Stimulated activated naive CD8-positive, alpha-beta T cell treated with anti-CD3 and anti-CD28 coated beads, Interleukin-15, amount 100 ng/mL, for 72 hours (primary cell): ENCODE measurements at regions not wholly inside any gene's neighbourhood (a gene's known extent, or its start where the extent isn't known, plus 50 kb on each side); places are given as distances from the start of the nearest gene placed in this dataset.

Experiments used
- ATAC-seq: fragments of 150-1000 bp; cut with Tn5 transposase; 2 replicates; pipeline ENCODE4 v1.10.0; 2021; ENCODE audit warnings: mild to moderate bottlenecking, moderate library complexity
- DNase-seq, 2 donors: peaks; one replicate each; pipeline ENCODE4 v3.0.0; 2021 to 2022
- H3K27ac Mint-ChIP-seq, 2 donors: one replicate each; pipeline ENCODE4 v1.8.0; 2022; ENCODE audit warnings: mild to moderate bottlenecking in 2 of 2, mixed read lengths in 2 of 2, moderate library complexity in 2 of 2
- H3K27me3 Mint-ChIP-seq: one replicate; pipeline ENCODE4 v1.8.0; 2022; ENCODE audit warnings: mixed read lengths
- H3K4me1 Mint-ChIP-seq: one replicate; pipeline ENCODE4 v1.8.0; 2022; ENCODE audit warnings: mild to moderate bottlenecking, mixed read lengths
- H3K4me3 Mint-ChIP-seq, 2 donors: one replicate each; pipeline ENCODE4 v1.8.0; 2022; ENCODE audit warnings: mild to moderate bottlenecking in 2 of 2, mixed read lengths in 2 of 2, moderate library complexity in 1 of 2
- H3K9me3 Mint-ChIP-seq, 2 donors: one replicate each; pipeline ENCODE4 v1.8.0; 2022; ENCODE audit warnings: mixed read lengths in 2 of 2

DNA sequence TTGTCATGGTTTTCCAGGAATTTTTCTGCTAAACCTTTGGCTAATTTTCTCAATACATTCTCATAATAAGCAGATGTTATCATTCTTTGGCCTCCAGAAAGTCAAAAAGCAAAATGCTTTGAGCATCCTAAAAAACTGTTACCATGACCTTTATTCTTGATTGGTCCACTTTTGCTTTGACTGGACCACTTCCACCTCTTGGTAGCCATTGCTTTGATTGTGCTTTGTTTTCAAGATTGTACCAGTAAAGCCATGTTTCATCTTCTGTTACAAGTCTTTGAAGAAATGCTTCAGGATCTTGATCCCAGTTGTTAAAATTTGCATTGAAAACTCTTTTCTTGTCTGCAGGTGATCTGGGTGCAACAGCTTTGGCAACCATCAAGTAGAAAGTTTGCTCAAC is 180.1 kb downstream of the DUSP6 start:
- Mint-ChIP-seq H3K4me1 (peaks cover 28% of the 10 kb centered on the region), H3K4me3 (no peak overlapping the region), H3K27ac (no peak overlapping the region), H3K27me3 (no peaks in the 10 kb centered on the region), H3K9me3 (peaks cover 0 to 4% of the 10 kb centered on the region in 2 donors)
- no peak for DNase-seq
- ATAC-seq: no peak

DNA sequence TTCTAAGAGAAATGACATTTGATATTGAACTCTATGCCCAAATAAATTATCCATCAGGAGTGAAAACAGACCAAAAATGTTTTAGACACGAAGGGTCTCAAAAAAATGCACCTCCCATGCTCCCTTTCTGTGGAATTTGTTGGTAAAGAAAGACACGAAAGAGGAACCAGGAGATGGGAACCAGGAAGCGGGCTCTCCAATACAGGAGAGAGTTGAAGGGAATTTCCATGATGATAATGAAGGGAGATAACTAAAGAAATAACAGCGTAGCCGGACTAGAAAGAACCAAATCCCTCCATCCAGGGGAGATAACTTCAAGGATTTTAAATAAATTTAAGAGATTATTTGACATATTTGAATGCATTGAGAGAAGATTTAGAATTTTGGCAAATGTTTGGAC is 183.0 kb downstream of the DUSP6 start:
- ATAC-seq (no peak), DNase-seq (no peak)
- H3K27me3 Mint-ChIP-seq: no peaks in the 10 kb centered on the region
- no peak overlapping the region for H3K27ac Mint-ChIP-seq
- no peak overlapping the region for H3K4me3 Mint-ChIP-seq
- H3K9me3 Mint-ChIP-seq: peaks cover 0 to 4% of the 10 kb centered on the region in 2 donors
- H3K4me1 Mint-ChIP-seq: peaks cover 39% of the 10 kb centered on the region

DNA sequence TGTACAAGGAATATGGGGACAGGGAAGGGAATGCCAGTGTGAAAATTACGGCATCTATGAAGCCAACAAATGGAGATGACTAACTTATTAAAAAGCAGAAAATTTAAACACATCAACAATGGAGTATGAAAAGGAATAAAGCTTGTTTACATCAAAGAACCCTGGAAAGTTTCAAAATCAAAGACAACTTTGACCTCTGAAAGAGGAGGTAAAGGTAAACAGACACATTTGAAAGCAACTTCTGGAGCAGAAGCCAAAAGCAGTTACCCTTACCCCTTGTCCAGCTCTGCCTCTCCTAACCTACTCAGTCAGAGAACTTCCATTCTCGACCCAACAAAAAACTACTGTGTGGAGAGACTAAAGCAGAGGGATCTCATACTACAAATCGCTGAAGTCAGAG is 184.3 kb downstream of the DUSP6 start:
- no peak overlapping the region for H3K4me3 Mint-ChIP-seq
- no peak for DNase-seq
- no peak for ATAC-seq
- H3K4me1 Mint-ChIP-seq: peaks cover 39% of the 10 kb centered on the region
- H3K27me3 Mint-ChIP-seq: no peaks in the 10 kb centered on the region
- no peak overlapping the region for H3K27ac Mint-ChIP-seq
- H3K9me3 Mint-ChIP-seq: peaks cover 0 to 4% of the 10 kb centered on the region in 2 donors

DNA sequence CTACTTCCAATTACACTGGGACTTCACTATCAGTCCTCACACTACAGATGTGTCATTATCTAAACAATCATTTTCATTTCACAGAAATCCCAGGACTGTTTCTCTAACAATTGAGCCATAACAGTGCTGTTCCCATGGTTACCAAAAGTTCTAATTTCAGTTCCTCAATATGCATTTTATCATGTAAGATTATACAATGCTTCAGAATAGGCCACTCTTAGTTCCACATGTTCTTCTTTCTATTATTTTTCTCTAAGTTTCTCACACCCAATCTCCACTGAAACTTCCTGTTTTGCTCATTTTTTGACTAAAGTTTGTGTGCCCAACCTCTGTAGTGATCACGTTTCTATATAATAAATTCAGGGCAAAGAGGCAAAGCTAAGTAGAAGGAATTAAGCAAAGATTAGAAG is 185.8 kb downstream of the DUSP6 start:
- Mint-ChIP-seq H3K4me3 (peak overlapping the region in 1 of 2 donors; percentile 9), H3K27ac (peak overlapping the region in 1 of 2 donors; percentile 67), H3K9me3 (no peaks in the 10 kb centered on the region), H3K27me3 (no peaks in the 10 kb centered on the region), H3K4me1 (peaks cover 37% of the 10 kb centered on the region)
- no peak for ATAC-seq
- DNase-seq: no peak

DNA sequence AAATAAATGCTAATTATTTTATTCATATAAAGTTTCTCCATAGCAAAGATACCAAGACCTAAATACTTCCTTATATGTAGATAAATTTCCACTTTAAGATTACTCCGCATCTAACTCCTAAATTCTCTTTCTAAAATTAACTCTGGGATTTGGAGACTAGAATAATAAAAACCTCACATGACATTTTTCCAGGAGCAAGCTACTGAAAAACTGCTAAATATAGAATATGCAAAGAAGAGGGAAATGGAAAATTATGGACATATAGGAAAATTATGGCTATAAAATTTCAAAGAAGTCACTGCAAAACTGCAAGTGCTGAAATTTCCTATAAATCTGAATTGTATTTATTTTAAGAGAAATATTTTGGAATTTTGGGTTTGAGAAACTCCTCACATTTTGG is 186.2 kb downstream of the DUSP6 start:
- Mint-ChIP-seq H3K9me3 (no peaks in the 10 kb centered on the region), H3K27me3 (no peaks in the 10 kb centered on the region), H3K4me3 (no peak overlapping the region), H3K27ac (no peak overlapping the region), H3K4me1 (peaks cover 33% of the 10 kb centered on the region)
- ATAC-seq (no peak), DNase-seq (no peak)

DNA sequence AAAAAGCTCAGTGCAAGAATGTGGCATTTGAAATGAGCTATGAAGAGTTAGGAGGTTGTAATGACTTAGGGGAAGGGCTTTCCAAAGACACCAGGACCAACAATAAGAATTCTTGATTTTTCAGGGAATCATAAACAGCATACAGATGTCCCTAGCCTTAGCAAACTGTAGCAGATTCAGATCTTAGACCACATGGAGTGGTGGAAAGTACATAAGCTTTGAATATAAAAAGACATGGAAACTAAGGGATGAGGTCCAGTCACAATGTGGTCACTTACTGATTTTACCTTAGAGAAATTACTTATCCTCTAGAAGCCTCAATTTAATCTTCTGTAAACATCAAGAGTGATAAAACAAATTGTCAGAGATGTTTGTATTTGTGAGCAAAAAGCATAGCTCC is 186.6 kb downstream of the DUSP6 start:
- Mint-ChIP-seq H3K4me1 (peaks cover 33% of the 10 kb centered on the region), H3K4me3 (no peak overlapping the region), H3K27me3 (no peaks in the 10 kb centered on the region), H3K27ac (no peak overlapping the region), H3K9me3 (no peaks in the 10 kb centered on the region)
- ATAC-seq (no peak), DNase-seq (no peak)

DNA sequence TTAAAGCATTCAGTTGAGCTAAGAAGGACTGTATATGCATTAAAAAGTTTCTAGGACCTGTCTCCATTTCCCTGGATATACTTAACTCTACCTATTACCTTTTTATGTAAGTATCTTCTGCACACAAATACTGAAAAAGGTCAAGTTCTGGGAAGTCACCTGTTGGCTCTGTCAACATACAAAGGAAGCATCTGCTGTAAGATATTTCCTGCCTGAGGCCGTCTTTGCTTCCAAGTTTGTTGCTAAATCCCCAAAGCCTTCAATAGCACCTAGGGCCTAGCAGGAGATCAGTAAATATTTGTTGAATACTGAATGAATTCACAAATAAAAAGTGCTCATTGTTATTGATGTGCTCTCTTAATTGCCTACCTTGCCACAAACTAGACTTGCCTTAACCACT is 188.4 kb downstream of the DUSP6 start:
- H3K9me3 Mint-ChIP-seq: no peaks in the 10 kb centered on the region
- no peak for ATAC-seq
- H3K27me3 Mint-ChIP-seq: no peaks in the 10 kb centered on the region
- peaks cover 28% of the 10 kb centered on the region for H3K4me1 Mint-ChIP-seq
- no peak overlapping the region for H3K27ac Mint-ChIP-seq
- no peak overlapping the region for H3K4me3 Mint-ChIP-seq
- no peak for DNase-seq

DNA sequence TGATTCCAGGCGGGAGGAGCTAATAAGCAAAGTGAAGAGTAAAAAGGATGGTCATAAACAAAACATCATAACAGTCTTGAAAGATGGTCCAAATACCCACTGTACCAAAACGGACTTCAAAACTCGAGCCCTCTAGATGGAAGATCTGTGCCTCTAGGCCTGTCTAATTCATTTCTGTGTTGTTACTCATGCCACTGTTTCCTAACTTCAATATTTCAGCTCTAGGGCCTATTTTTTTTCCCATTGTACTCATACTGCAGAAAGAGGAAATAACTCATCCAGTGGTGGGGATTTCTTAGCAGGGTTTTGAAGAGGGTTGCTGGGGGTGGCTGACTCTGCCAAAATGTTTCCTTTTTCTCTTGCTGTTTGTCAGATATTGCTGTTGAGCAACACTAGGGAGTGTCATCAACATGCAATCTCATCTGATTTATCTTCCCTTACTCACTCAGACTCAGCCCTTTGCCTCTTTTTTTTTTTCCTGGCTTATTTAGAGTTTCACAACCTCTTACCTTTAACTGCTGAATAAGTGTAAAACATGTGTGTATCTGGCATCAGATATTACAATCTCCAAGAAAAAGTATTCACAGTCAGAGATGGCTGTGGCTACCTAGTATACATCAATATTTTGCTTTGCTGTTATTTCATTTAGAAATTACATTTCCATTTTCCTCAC is 189.6 kb downstream of the DUSP6 start:
- Mint-ChIP-seq H3K27ac (no peak overlapping the region), H3K4me1 (peaks cover 17% of the 10 kb centered on the region), H3K9me3 (no peaks in the 10 kb centered on the region), H3K27me3 (no peaks in the 10 kb centered on the region), H3K4me3 (no peak overlapping the region)
- ATAC-seq: peak; percentile 97
- peak; percentile 13 to 65 for DNase-seq

DNA sequence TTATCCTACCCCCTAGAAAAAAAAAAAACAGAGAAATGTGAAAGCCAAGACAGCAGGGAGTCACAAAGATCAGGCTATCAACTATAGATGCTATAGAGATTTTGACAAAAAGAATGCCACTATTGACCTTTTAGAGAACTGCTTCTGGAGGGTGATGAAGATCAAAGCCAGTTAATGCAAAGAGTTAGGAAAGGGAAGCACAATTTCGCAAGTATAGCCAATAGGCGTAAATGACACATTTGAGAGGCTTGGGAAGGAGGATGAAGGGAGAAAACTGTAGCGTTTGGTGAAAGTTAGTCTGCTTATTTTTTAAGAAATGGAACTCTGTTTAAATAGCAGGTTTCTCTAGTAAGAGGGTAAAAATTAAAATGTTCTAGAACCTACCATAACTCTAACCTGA is 190.7 kb downstream of the DUSP6 start:
- Mint-ChIP-seq H3K4me1 (peaks cover 17% of the 10 kb centered on the region), H3K9me3 (no peaks in the 10 kb centered on the region), H3K4me3 (no peak overlapping the region), H3K27me3 (no peaks in the 10 kb centered on the region), H3K27ac (no peak overlapping the region)
- DNase-seq (no peak), ATAC-seq (no peak)

DNA sequence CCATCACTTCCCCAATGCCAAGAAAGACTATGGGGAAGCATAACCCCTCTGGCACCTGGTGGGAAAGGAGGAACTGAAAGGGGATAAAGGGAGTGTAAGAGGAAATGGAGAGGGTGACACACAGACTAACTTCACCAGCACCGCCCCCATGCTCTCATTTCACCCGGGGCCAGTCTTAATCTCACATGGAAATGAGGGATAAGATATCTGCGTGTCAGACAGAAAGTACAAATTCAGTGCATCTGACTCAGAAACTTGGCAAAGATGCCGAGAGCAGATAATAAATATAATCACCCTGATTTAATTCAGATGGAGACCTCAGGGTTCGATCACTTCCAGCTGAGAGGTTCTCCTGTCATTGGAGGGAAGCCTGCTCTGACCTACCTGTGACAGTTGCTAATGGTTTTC is 191.6 kb downstream of the DUSP6 start:
- H3K9me3 Mint-ChIP-seq: no peaks in the 10 kb centered on the region
- no peaks in the 10 kb centered on the region for H3K27me3 Mint-ChIP-seq
- no peak overlapping the region for H3K4me3 Mint-ChIP-seq
- peaks cover 18% of the 10 kb centered on the region for H3K4me1 Mint-ChIP-seq
- no peak overlapping the region for H3K27ac Mint-ChIP-seq
- DNase-seq (peak in 1 of 2 donors; percentile 21), ATAC-seq (no peak)

DNA sequence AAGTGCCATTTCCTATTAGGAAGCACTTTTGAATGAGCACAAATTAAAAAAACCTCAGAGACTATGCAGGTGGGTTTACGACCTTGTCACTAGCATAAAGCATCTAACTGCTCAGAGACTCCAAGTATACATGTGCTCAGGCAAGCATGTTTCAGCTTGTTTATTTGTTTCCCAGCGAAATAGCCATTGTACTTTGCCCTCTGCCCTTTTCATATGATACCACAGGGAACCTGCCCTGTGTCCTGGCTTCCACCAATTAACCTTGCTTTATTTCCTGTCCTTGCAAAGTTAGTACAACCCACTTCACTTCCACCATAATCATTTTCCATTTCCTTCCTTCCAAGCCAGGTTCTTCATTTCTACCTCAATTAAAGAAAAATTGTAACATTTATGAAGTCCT is 194.9 kb downstream of the DUSP6 start:
- Mint-ChIP-seq H3K9me3 (no peaks in the 10 kb centered on the region), H3K4me1 (peaks cover 18% of the 10 kb centered on the region), H3K27ac (no peak overlapping the region), H3K27me3 (no peaks in the 10 kb centered on the region), H3K4me3 (no peak overlapping the region)
- DNase-seq: no peak
- ATAC-seq: no peak

DNA sequence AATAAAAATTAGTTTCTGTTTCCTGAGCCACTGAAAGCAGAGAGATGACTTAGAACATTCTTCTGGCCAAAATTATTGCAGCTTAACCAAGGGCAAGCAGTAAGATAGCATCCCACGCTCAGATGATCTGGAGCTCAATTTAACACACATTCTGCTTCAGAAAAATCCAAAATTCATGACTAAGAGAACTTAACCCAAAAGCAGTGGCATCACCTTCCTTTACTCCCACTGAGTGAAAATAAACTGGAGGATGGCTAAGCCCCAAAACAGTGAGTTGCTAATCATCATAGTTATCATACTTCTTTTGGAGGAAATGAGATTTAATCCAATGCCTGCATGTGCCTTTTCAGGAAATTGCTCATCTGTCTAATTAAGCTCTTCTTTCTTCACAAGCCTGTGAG is 195.4 kb downstream of the DUSP6 start:
- H3K27ac Mint-ChIP-seq: peak overlapping the region in 1 of 2 donors; percentile 60
- DNase-seq (no peak), ATAC-seq (peak; percentile 78)
- no peaks in the 10 kb centered on the region for H3K27me3 Mint-ChIP-seq
- H3K4me3 Mint-ChIP-seq: peak overlapping the region; percentile 13 to 50
- no peaks in the 10 kb centered on the region for H3K9me3 Mint-ChIP-seq
- peaks cover 18% of the 10 kb centered on the region for H3K4me1 Mint-ChIP-seq

DNA sequence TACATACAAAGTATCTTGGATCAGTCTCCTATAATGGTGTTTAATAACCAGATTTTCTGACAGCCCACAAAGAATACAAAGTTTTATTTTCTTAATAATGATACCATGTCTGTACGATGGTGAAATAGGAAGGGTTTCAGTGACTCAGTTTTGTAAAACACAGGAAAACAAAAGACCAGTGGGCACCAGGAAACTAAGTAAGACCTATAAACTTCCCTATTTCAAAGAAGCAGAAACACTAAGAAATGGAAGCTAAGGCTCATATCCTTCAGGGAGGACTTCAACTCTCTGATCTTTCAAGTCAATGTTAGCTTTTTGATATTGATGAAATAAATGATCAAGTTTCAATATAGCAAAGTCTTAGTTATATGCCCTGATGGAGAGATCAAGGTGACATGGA is 196.0 kb downstream of the DUSP6 start:
- ATAC-seq (no peak), DNase-seq (no peak)
- Mint-ChIP-seq H3K4me3 (peak overlapping the region in 1 of 2 donors; percentile 50), H3K4me1 (peaks cover 18% of the 10 kb centered on the region), H3K27ac (peak overlapping the region in 1 of 2 donors; percentile 89), H3K27me3 (no peaks in the 10 kb centered on the region), H3K9me3 (peaks cover 0 to 5% of the 10 kb centered on the region in 2 donors)

DNA sequence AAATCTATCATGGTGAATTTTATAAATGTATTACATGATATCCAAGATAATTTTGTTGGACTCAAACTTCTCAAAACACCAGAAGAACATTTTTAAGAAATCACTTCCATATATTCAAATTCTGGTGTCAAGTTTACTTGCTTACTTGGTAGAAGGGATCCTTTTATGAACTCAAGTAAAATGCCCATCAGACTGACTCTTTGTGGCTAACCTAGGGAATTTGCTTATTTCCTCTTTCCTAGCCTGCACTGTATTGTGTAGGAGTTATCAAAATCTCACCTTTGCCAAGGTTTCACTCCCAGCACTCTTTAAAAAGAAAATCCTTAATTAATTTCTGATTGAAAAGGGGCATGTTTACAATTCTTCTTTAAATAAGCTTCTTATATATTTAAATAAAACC is 196.5 kb downstream of the DUSP6 start:
- ATAC-seq: no peak
- peaks cover 4 to 10% of the 10 kb centered on the region in 2 donors for H3K9me3 Mint-ChIP-seq
- H3K4me1 Mint-ChIP-seq: peaks cover 18% of the 10 kb centered on the region
- DNase-seq: no peak
- no peak overlapping the region for H3K27ac Mint-ChIP-seq
- H3K4me3 Mint-ChIP-seq: no peak overlapping the region
- H3K27me3 Mint-ChIP-seq: no peaks in the 10 kb centered on the region

DNA sequence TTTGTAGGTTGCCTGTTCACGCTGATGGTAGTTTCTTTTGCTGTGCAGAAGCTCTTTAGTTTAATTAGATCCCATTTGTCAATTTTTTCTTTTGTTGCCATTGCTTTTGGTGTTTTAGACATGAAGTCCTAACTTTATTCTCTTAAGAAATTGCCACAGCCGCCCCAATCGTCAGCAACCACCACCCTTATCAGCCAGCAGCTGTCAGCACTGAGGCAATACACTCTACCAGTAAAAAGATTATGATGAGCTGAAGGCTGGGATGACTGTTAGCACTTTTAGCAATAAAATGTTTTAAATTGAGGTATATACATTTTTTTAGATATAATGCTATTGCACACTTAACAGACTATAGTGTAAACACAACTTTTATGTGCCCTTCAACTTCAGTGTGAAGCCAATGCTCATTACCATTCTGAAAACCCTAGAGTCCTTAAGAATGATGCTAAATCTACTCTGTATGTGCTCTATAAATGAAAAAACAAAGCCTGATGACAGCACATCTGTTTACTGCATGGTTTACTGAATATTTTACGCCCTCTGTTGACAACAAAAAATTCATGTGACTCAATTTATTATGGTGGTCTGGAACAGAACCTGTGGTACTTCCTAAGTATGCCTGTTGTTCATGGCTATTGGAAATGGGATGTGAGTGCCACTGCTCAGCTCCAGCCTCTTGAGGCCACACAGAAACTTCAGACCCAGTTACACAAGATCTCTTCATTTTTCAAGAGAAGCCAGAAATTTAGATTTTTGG is 197.4 kb downstream of the DUSP6 start:
- no peak for ATAC-seq
- DNase-seq: no peak
- Mint-ChIP-seq H3K27ac (peak overlapping the region in 1 of 2 donors; percentile 52), H3K4me3 (no peak overlapping the region), H3K9me3 (peaks cover 8 to 15% of the 10 kb centered on the region in 2 donors), H3K27me3 (no peaks in the 10 kb centered on the region), H3K4me1 (peaks cover 18% of the 10 kb centered on the region)

DNA sequence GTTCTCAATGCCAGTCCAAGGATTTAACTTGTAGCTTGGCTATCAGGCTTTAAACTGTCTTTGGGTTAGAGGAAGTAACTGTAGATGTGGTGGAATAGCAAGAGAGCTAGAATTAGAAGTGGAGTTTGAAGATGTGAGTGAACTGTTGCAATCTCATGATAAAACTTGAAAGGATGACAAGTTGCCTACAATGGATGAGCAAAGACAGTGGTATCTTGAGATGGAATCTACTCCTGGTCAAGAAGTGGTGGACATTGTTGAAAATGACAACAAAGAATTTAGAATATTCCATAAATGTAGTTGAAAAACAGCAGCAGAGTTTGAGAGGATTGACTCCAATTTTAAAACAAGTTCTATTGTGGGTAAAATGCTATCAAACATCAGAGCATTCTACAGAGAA is 199.0 kb downstream of the DUSP6 start:
- Mint-ChIP-seq H3K27ac (no peak overlapping the region), H3K4me1 (peaks cover 18% of the 10 kb centered on the region), H3K4me3 (no peak overlapping the region), H3K9me3 (peaks cover 8 to 15% of the 10 kb centered on the region in 2 donors), H3K27me3 (no peaks in the 10 kb centered on the region)
- no peak for DNase-seq
- ATAC-seq: no peak
